Colonic mucosa (tissue), 4 donors: ENCODE measurements at regions not wholly inside any gene's neighbourhood (a gene's known extent, or its start where the extent isn't known, plus 50 kb on each side); places are given as distances from the start of the nearest gene placed in this dataset.

Experiments used
- DNase-seq: peaks from one replicate; pipeline ENCODE4 v3.0.0-alpha.2; 2020
- H3K27ac ChIP-seq: fragments of 200-600 bp; one replicate; pipeline ENCODE4 v1.8.0; 2021
- H3K27me3 ChIP-seq: fragments of 200-600 bp; one replicate; pipeline ENCODE4 v1.8.0; 2021
- H3K36me3 ChIP-seq: fragments of 200-600 bp; one replicate; pipeline ENCODE4 v1.8.0; 2021
- H3K4me1 ChIP-seq: fragments of 200-600 bp; one replicate; pipeline ENCODE4 v1.8.0; 2021; ENCODE audit warnings: mild to moderate bottlenecking
- H3K4me3 ChIP-seq: fragments of 200-600 bp; one replicate; pipeline ENCODE4 v1.8.0; 2021
- H3K9ac ChIP-seq, 2 donors: one replicate each; pipeline ENCODE4 v1.7.0; 2013; ENCODE audit warnings: control low read depth in 2 of 2, low read depth in 2 of 2, low read length in 2 of 2
- H3K9me3 ChIP-seq: fragments of 200-600 bp; one replicate; pipeline ENCODE4 v1.8.0; 2021
- intact Hi-C: fragments of 100-400 bp; cut with DNase I; formaldehyde crosslinking; loops from one replicate; pipeline ENCODE4 v1.14.1; 2022
- TF ChIP-seq, protein P1 (sequence below): fragments of 200-600 bp; IDR thresholded peaks from one replicate; pipeline ENCODE4 v1.8.0; 2022; ENCODE audit warnings: antibody characterized with exemption, mild to moderate bottlenecking
- donor health status: healthy.
- donor health status: DM: no; HTN: no; CAD: no.
- donor health status: DM: no; HTN: no; CAD: no.

DNA sequence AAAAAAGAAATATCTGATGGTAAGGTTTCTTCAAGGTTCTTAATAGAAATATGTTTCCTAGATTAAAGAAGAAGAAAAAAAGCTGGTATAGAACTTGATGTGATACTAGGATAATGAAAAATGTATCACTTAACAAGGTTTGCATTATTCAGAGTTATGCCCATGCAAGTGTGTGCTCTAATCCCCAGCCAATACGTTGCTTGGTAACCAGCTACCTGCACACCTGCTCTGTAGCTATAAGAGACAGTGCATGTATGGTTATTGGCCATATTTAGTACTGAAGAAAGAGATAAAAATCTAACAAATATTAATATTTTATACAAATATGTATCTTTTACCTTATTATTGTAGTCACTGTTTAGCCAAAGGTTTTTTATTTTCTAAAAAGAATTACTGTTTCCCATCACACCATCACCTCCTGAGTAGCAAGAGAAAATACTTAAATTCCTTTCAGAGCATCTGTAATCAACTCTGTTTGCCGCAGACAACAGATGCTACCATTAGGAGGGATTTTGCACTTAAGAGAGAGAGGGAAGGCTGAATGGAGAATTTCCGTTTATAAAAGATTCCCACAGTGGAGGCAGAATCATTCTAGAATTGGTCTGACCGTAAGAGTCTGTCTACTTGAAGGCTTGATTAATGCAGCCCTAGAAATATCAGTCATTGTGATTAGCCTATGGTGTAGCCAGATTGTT, 115.6 kb downstream of the NEDD1 start:
- no peaks in the 10 kb centered on the region for H3K4me1 ChIP-seq
- no peak for DNase-seq
- no peaks in the 10 kb centered on the region for H3K36me3 ChIP-seq
- TF ChIP-seq, protein P1, sequence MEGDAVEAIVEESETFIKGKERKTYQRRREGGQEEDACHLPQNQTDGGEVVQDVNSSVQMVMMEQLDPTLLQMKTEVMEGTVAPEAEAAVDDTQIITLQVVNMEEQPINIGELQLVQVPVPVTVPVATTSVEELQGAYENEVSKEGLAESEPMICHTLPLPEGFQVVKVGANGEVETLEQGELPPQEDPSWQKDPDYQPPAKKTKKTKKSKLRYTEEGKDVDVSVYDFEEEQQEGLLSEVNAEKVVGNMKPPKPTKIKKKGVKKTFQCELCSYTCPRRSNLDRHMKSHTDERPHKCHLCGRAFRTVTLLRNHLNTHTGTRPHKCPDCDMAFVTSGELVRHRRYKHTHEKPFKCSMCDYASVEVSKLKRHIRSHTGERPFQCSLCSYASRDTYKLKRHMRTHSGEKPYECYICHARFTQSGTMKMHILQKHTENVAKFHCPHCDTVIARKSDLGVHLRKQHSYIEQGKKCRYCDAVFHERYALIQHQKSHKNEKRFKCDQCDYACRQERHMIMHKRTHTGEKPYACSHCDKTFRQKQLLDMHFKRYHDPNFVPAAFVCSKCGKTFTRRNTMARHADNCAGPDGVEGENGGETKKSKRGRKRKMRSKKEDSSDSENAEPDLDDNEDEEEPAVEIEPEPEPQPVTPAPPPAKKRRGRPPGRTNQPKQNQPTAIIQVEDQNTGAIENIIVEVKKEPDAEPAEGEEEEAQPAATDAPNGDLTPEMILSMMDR: no peak
- intact Hi-C loops: no loop called here
- no peak overlapping the region for H3K27ac ChIP-seq
- H3K9ac ChIP-seq: no peak overlapping the region
- no peaks in the 10 kb centered on the region for H3K27me3 ChIP-seq
- H3K9me3 ChIP-seq: no peaks in the 10 kb centered on the region
- no peak overlapping the region for H3K4me3 ChIP-seq

DNA sequence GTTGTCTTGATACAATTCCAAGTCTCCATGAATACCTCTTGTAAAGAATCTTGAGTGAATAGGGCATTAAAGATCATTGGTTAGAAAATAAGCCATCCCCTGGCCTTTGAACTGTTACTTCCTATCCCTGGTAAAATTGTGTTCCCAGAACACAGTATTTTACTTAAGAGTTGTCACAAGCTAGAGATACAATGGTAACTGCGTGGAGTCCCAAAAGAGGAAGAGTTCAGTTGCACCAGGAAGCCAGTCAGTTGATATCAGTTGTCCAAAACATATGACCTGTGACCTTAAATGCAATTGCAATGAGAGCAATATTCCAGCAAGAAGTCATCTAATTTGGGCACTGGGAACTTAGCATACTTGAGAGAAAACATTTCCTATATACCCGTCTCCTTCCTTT, 117.3 kb downstream of the NEDD1 start:
- intact Hi-C loops: no loop called here
- Histone ChIP-seq H3K9me3 (no peaks in the 10 kb centered on the region), H3K27me3 (no peaks in the 10 kb centered on the region), H3K9ac (no peak overlapping the region), H3K4me1 (no peaks in the 10 kb centered on the region), H3K4me3 (no peak overlapping the region), H3K36me3 (no peaks in the 10 kb centered on the region), H3K27ac (no peak overlapping the region)
- DNase-seq: no peak
- TF ChIP-seq, protein P1: no peak

DNA sequence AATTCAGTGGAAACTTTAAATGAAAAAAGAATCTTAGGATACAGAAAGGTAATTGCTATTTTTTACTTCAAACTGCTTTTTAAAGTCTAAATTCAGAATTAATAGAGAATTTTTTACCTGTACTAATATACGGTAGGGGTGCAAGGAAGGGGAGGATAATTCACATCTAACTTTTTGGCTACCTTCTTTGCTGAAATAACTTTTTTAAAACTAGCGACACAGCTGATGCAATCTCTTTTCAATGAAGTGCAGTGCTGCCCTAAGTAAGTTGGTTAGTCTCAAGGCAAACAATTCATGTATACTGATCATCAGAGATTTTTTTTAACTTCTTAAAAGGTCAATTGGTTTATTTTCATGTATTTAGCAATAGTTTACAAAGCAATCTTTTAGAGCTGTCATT, 119.8 kb downstream of the NEDD1 start:
- H3K4me3 ChIP-seq: no peak overlapping the region
- H3K9me3 ChIP-seq: no peaks in the 10 kb centered on the region
- no peak overlapping the region for H3K9ac ChIP-seq
- no peak for DNase-seq
- no peak overlapping the region for H3K27ac ChIP-seq
- TF ChIP-seq, protein P1: no peak
- intact Hi-C loops: no loop called here
- H3K4me1 ChIP-seq: no peaks in the 10 kb centered on the region
- no peaks in the 10 kb centered on the region for H3K27me3 ChIP-seq
- H3K36me3 ChIP-seq: no peaks in the 10 kb centered on the region

DNA sequence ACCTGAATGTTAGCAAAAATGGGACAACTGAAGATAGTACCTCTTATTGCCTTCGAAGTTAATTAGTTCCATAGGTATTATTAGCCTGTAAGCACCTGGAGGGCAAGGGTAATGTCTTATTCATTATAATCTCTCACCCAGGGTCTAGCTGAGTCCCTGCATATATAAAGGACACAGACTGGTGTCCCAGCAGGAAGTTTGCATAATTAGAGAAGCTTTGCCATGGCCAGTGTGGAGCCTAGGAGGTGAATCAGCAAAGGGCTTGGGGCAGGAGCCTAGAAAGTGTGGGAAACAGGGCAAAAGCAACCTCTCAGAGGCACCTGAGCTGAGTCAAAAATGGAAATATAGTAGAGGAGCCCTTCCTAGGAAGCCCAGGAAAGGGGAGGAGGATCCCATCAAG, 120.4 kb downstream of the NEDD1 start:
- H3K9me3 ChIP-seq: no peaks in the 10 kb centered on the region
- no peaks in the 10 kb centered on the region for H3K4me1 ChIP-seq
- no peak overlapping the region for H3K4me3 ChIP-seq
- no peak overlapping the region for H3K27ac ChIP-seq
- H3K36me3 ChIP-seq: no peaks in the 10 kb centered on the region
- TF ChIP-seq, protein P1: no peak
- no peak overlapping the region for H3K9ac ChIP-seq
- no peaks in the 10 kb centered on the region for H3K27me3 ChIP-seq
- intact Hi-C loops: no loop called here
- no peak for DNase-seq

DNA sequence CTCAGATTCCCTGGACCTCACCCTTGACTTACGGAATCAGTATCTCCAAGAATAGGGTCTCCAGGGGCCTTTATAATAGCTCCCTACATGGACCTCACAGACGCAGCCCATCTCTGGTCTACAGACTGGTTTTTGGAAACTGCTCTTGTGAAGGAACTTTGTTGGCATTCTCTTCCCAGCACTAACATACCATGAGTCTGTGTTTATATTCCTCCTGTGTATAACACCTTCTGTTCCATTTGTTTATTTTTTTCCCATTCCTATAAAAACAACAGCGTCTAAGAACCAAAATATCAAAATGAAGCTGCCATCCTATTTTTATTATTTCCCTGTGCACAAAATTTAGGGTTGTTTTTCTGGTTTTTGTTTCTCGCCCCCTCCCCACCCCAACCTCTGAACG, 131.1 kb downstream of the NEDD1 start:
- TF ChIP-seq, protein P1: no peak
- Histone ChIP-seq H3K27ac (no peak overlapping the region), H3K36me3 (no peaks in the 10 kb centered on the region), H3K27me3 (no peaks in the 10 kb centered on the region), H3K4me1 (no peaks in the 10 kb centered on the region), H3K9me3 (no peaks in the 10 kb centered on the region), H3K4me3 (no peak overlapping the region), H3K9ac (no peak overlapping the region)
- DNase-seq: no peak
- intact Hi-C loops: no loop called here
